ENCODE measurements at regions not wholly inside any gene's neighbourhood (a gene's known extent, or its start where the extent isn't known, plus 50 kb on each side); places are given as distances from the start of the nearest gene placed in this dataset.

GRCh38 chr13:90533866-90534265 is 813.6 kb upstream of the MIR17HG start:
- no peak for TF ChIP-seq CTCF (IDR thresholded peaks at IDR 0.05)
- TF ChIP-seq POLR2AphosphoS5 (IDR thresholded peaks at IDR 0.05), result no peak
- TF ChIP-seq POLR2A (IDR thresholded peaks at IDR 0.05), result no peak
